H9 (cell line): ENCODE measurements at regions not wholly inside any gene's neighbourhood (a gene's known extent, or its start where the extent isn't known, plus 50 kb on each side); places are given as distances from the start of the nearest gene placed in this dataset.

Experiments
- DNase-seq: peaks from one replicate; pipeline ENCODE4 v3.0.0-alpha.2; 2017
- H2AFZ ChIP-seq: one replicate; pipeline ENCODE4 v1.6.1; 2013; ENCODE audit warnings: mild to moderate bottlenecking, low read length, control low read depth, moderate library complexity
- H2AK5ac ChIP-seq: 2 replicates; pipeline ENCODE4 v1.6.1; 2013; ENCODE audit warnings: low read length, control low read depth, mixed read lengths; ENCODE audit not compliant: insufficient read length
- H2BK120ac ChIP-seq: one replicate; pipeline ENCODE4 v1.6.1; 2013; ENCODE audit warnings: low read depth, mild to moderate bottlenecking, low read length, control low read depth, inconsistent platforms; ENCODE audit not compliant: poor library complexity, severe bottlenecking
- H2BK12ac ChIP-seq: 2 replicates; pipeline ENCODE4 v1.6.1; 2013; ENCODE audit warnings: low read length, control low read depth, mixed read lengths, low read depth; ENCODE audit not compliant: insufficient read length
- H2BK15ac ChIP-seq: 2 replicates; pipeline ENCODE4 v1.6.1; 2013; ENCODE audit warnings: low read depth, low read length, control low read depth
- H2BK20ac ChIP-seq: one replicate; pipeline ENCODE4 v1.6.1; 2013; ENCODE audit warnings: low read depth, mild to moderate bottlenecking, low read length, control low read depth, inconsistent platforms; ENCODE audit not compliant: poor library complexity, severe bottlenecking
- H2BK5ac ChIP-seq: 2 replicates; pipeline ENCODE4 v1.6.1; 2013; ENCODE audit warnings: low read length, control low read depth, mixed read lengths; ENCODE audit not compliant: insufficient read length
- H3K14ac ChIP-seq: 2 replicates; pipeline ENCODE4 v1.6.1; 2013; ENCODE audit warnings: low read length, control low read depth; ENCODE audit not compliant: insufficient read depth
- H3K18ac ChIP-seq: 2 replicates; pipeline ENCODE4 v1.6.1; 2013; ENCODE audit warnings: low read depth, mild to moderate bottlenecking, mixed read lengths, low read length, control low read depth; ENCODE audit not compliant: insufficient read length
- H3K23ac ChIP-seq: 2 replicates; pipeline ENCODE4 v1.6.1; 2013; ENCODE audit warnings: low read length, control low read depth, mixed read lengths, low read depth; ENCODE audit not compliant: insufficient read length
- H3K23me2 ChIP-seq: 2 replicates; pipeline ENCODE4 v1.6.1; 2013; ENCODE audit warnings: low read depth, mild to moderate bottlenecking, mixed read lengths, low read length, control low read depth; ENCODE audit not compliant: insufficient read length, poor library complexity, severe bottlenecking
- H3K27ac ChIP-seq: 2 replicates; pipeline ENCODE4 v1.5.1; 2013; ENCODE audit warnings: low read length, control low read depth, mixed read lengths, low read depth; ENCODE audit not compliant: insufficient read length
- H3K27me3 ChIP-seq: 2 replicates; pipeline ENCODE4 v1.6.1; 2013; ENCODE audit warnings: low read length, control low read depth, inconsistent platforms; ENCODE audit not compliant: insufficient read depth
- H3K4ac ChIP-seq: 2 replicates; pipeline ENCODE4 v1.6.1; 2013; ENCODE audit warnings: low read depth, mild to moderate bottlenecking, control low read depth, inconsistent platforms, low read length, moderate library complexity
- H3K4me1 ChIP-seq: 2 replicates; pipeline ENCODE4 v1.6.1; 2013; ENCODE audit warnings: low read length, control low read depth, inconsistent platforms; ENCODE audit not compliant: insufficient read depth
- H3K4me2 ChIP-seq: 2 replicates; pipeline ENCODE4 v1.6.1; 2013; ENCODE audit warnings: low read length, control low read depth, mixed read lengths; ENCODE audit not compliant: insufficient read length, insufficient read depth
- H3K56ac ChIP-seq: 2 replicates; pipeline ENCODE4 v1.6.1; 2013; ENCODE audit warnings: low read depth, mild to moderate bottlenecking, mixed read lengths, low read length, control low read depth; ENCODE audit not compliant: insufficient read length
- H3K79me1 ChIP-seq: 2 replicates; pipeline ENCODE4 v1.6.1; 2013; ENCODE audit warnings: low read depth, mild to moderate bottlenecking, moderate library complexity, low read length, control low read depth, inconsistent platforms; ENCODE audit not compliant: insufficient read depth, poor library complexity, severe bottlenecking
- H3K79me2 ChIP-seq: 2 replicates; pipeline ENCODE4 v1.6.1; 2013; ENCODE audit warnings: low read length, control low read depth, inconsistent platforms; ENCODE audit not compliant: insufficient read depth
- H3K9ac ChIP-seq: 2 replicates; pipeline ENCODE4 v1.6.1; 2013; ENCODE audit warnings: low read length, control low read depth, mixed read lengths; ENCODE audit not compliant: insufficient read length; ENCODE audit errors: extremely low read depth
- H3K9me3 ChIP-seq: one replicate; pipeline ENCODE4 v1.6.1; 2013; ENCODE audit warnings: low read depth, low read length, inconsistent platforms; ENCODE audit not compliant: control insufficient read depth
- H3T11ph ChIP-seq: one replicate; pipeline ENCODE4 v1.6.1; 2013; ENCODE audit warnings: mild to moderate bottlenecking, low read length, control low read depth, inconsistent platforms
- H4K20me1 ChIP-seq: one replicate; pipeline ENCODE4 v1.6.1; 2013; ENCODE audit not compliant: control insufficient read depth, insufficient read length, insufficient read depth
- H4K5ac ChIP-seq: 2 replicates; pipeline ENCODE4 v1.6.1; 2013; ENCODE audit warnings: low read depth, mild to moderate bottlenecking, mixed read lengths, low read length, control low read depth; ENCODE audit not compliant: insufficient read length
- H4K8ac ChIP-seq: replicated peaks from 2 replicates; pipeline ENCODE4 v1.6.1; 2013; ENCODE audit warnings: low read length, control low read depth, mixed read lengths, low read depth; ENCODE audit not compliant: insufficient read length
- H4K91ac ChIP-seq: 2 replicates; pipeline ENCODE4 v1.6.1; 2013; ENCODE audit warnings: low read depth, mild to moderate bottlenecking, moderate library complexity, mixed read lengths, low read length, control low read depth; ENCODE audit not compliant: insufficient read length
- H3K27ac Mint-ChIP-seq, 3 experiments: 2 replicates in 2 of 3; 3 replicates in 1 of 3; pipeline ENCODE4 v1.8.0; 2020 to 2021; ENCODE audit warnings: mixed read lengths in 3 of 3, mild to moderate bottlenecking in 1 of 3, moderate library complexity in 1 of 3
- H3K27me3 Mint-ChIP-seq: 2 replicates; pipeline ENCODE4 v1.8.0; 2021; ENCODE audit warnings: low read depth, mild to moderate bottlenecking, moderate library complexity, mixed read lengths
- H3K36me3 Mint-ChIP-seq, 3 experiments: 2 replicates in 2 of 3; 3 replicates in 1 of 3; pipeline ENCODE4 v1.8.0; 2020 to 2021; ENCODE audit warnings: low read depth in 3 of 3, mixed read lengths in 3 of 3; ENCODE audit not compliant: insufficient read depth in 1 of 3
- H3K4me1 Mint-ChIP-seq, 2 experiments: 2 replicates each; pipeline ENCODE4 v1.8.0; 2020; ENCODE audit warnings: mixed read lengths in 2 of 2
- H3K4me3 Mint-ChIP-seq, 2 experiments: 2 replicates in 1 of 2; 3 replicates in 1 of 2; pipeline ENCODE4 v1.8.0; 2020 to 2021; ENCODE audit warnings: mild to moderate bottlenecking in 2 of 2, mixed read lengths in 2 of 2, moderate library complexity in 1 of 2
- H3K9me3 Mint-ChIP-seq, 2 experiments: 2 replicates in 1 of 2; 3 replicates in 1 of 2; pipeline ENCODE4 v1.8.0; 2020; ENCODE audit warnings: mild to moderate bottlenecking in 2 of 2, mixed read lengths in 2 of 2, moderate library complexity in 1 of 2
- CTCF ChIP-seq: fragments of 200-600 bp; sonication (generic); conservative IDR thresholded peaks from 3 replicates; pipeline ENCODE4 v1.8.0; 2021; ENCODE audit warnings: antibody characterized with exemption, mild to moderate bottlenecking
- WGBS: extraction: QIAGEN DNeasy Blood & Tissue Kit; methylation state at CpG from one replicate; pipeline ENCODE4 v1.1.7; 2013; ENCODE audit warnings: missing lambda C conversion rate, low lambda C conversion rate, mixed read lengths; ENCODE audit not compliant: insufficient read length; ENCODE audit errors: extremely low coverage; 5-methylcytosine and 5-hydroxymethylcytosine counted together

GRCh38 chr7:67856046-67856445 is 859.4 kb downstream of the TYW1 start:
- no peak overlapping the region for H2AK5ac ChIP-seq
- H3K9ac ChIP-seq, result no peak overlapping the region
- Mint-ChIP-seq H3K27me3 (no peaks in the 10 kb centered on the region; the same call in 1 of the 2 replicates), H3K27ac (peak overlapping the region in 1 of 3 experiments; percentile 16; a peak in 1 of 7 replicates), H3K9me3 (peaks cover 2 to 4% of the 10 kb centered on the region in 2 experiments; a peak in 4 of 5 replicates), H3K4me3 (no peak overlapping the region), H3K36me3 (no peaks in the 10 kb centered on the region), H3K4me1 (peaks cover 4 to 6% of the 10 kb centered on the region in 2 experiments)
- no peak overlapping the region for H3K14ac ChIP-seq
- no peaks in the 10 kb centered on the region for H3K9me3 ChIP-seq
- H3K79me1 ChIP-seq, result no peaks in the 10 kb centered on the region
- H4K20me1 ChIP-seq, result no peaks in the 10 kb centered on the region
- no peak overlapping the region for H3K23ac ChIP-seq
- H3K23me2 ChIP-seq, result no peaks in the 10 kb centered on the region
- H2BK20ac ChIP-seq, result no peak overlapping the region
- peak; percentile 53 for TF ChIP-seq CTCF
- no peak overlapping the region for H3T11ph ChIP-seq
- H3K4ac ChIP-seq, result no peak overlapping the region
- H3K27me3 ChIP-seq, result no peaks in the 10 kb centered on the region
- no peak overlapping the region for H3K56ac ChIP-seq
- no peak overlapping the region for H3K18ac ChIP-seq
- no CpG with 5 or more reads among the region's 2 CpGs for WGBS
- no peak overlapping the region for H4K8ac ChIP-seq
- peak; percentile 35 for DNase-seq
- no peak overlapping the region for H2AFZ ChIP-seq
- H3K27ac ChIP-seq, result no peak overlapping the region
- H2BK15ac ChIP-seq, result no peak overlapping the region
- no peak overlapping the region for H2BK12ac ChIP-seq
- no peaks in the 10 kb centered on the region for H3K79me2 ChIP-seq
- no peak overlapping the region for H2BK120ac ChIP-seq
- H2BK5ac ChIP-seq, result no peak overlapping the region
- no peak overlapping the region for H3K4me2 ChIP-seq
- H3K4me1 ChIP-seq, result no peaks in the 10 kb centered on the region
- no peak overlapping the region for H4K91ac ChIP-seq
- H4K5ac ChIP-seq, result no peak overlapping the region
